Ascending aorta (tissue), 2 donors: ENCODE measurements at regions not wholly inside any gene's neighbourhood (a gene's known extent, or its start where the extent isn't known, plus 50 kb on each side); places are given as distances from the start of the nearest gene placed in this dataset.

ENCODE experiments used
- DNase-seq, 2 donors: peaks; one replicate each; pipeline ENCODE4 v3.0.0-alpha.2; 2019; ENCODE audit warnings: low spot score in 2 of 2
- H3K27ac ChIP-seq, 2 donors: fragments of 200-600 bp; sonication (generic); one replicate each; pipeline ENCODE4 v1.5.1; 2016 to 2017; ENCODE audit warnings: mild to moderate bottlenecking in 1 of 2
- H3K27me3 ChIP-seq: fragments of 200-600 bp; sonication (generic); one replicate; pipeline ENCODE4 v1.5.1; 2017
- H3K36me3 ChIP-seq, 2 donors: fragments of 200-600 bp; sonication (generic); one replicate each; pipeline ENCODE4 v1.5.1; 2016
- H3K4me1 ChIP-seq, 2 donors: fragments of 200-600 bp; sonication (generic); one replicate each; pipeline ENCODE4 v1.5.1; 2016 to 2017; ENCODE audit warnings: mild to moderate bottlenecking in 1 of 2
- H3K4me3 ChIP-seq, 2 donors: fragments of 200-600 bp; sonication (generic); one replicate each; pipeline ENCODE4 v1.5.1; 2016 to 2017; ENCODE audit warnings: mild to moderate bottlenecking in 1 of 2
- H3K9me3 ChIP-seq, 2 donors: fragments of 200-600 bp; sonication (generic); one replicate each; pipeline ENCODE4 v1.5.1; 2016
- CTCF ChIP-seq, 3 experiments: fragments of 200-600 bp in 2 of 3; fragments of 450-650 bp in 1 of 3; sonication (generic) in 2 of 3; IDR thresholded peaks; one replicate each; pipeline ENCODE4 v1.5.1; 2016 to 2019; ENCODE audit warnings: antibody characterized with exemption in 3 of 3, mild to moderate bottlenecking in 1 of 3, moderate library complexity in 1 of 3
- intact Hi-C: fragments of 100-400 bp; cut with DNase I; formaldehyde crosslinking; loops from one replicate; pipeline ENCODE4 v1.15.1; 2023

GRCh38 chr2:224141304-224141703, 102.2 kb upstream of the SERPINE2 start:
- Histone ChIP-seq H3K27me3 (no peaks in the 10 kb centered on the region), H3K27ac (no peak overlapping the region), H3K4me1 (peaks cover 0 to 4% of the 10 kb centered on the region in 2 donors), H3K36me3 (no peaks in the 10 kb centered on the region), H3K4me3 (no peak overlapping the region), H3K9me3 (no peaks in the 10 kb centered on the region)
- TF ChIP-seq CTCF (IDR thresholded peaks at IDR 0.05): no peak
- DNase-seq: no peak
- intact Hi-C loops: no loop called here

GRCh38 chr2:224137208-224137607, 98.1 kb upstream of the SERPINE2 start:
- intact Hi-C loops: no loop called here
- Histone ChIP-seq H3K36me3 (no peaks in the 10 kb centered on the region), H3K4me1 (no peaks in the 10 kb centered on the region), H3K27ac (no peak overlapping the region), H3K4me3 (no peak overlapping the region), H3K27me3 (no peaks in the 10 kb centered on the region), H3K9me3 (no peaks in the 10 kb centered on the region)
- no peak for TF ChIP-seq CTCF (IDR thresholded peaks at IDR 0.05)
- DNase-seq: no peak

GRCh38 chr2:224136396-224136795, 97.3 kb upstream of the SERPINE2 start:
- intact Hi-C loops: no loop called here
- TF ChIP-seq CTCF (IDR thresholded peaks at IDR 0.05): no peak
- H3K27me3 ChIP-seq: no peaks in the 10 kb centered on the region

GRCh38 chr2:224135881-224136280, 96.8 kb upstream of the SERPINE2 start:
- Histone ChIP-seq H3K27me3 (no peaks in the 10 kb centered on the region), H3K9me3 (no peaks in the 10 kb centered on the region), H3K4me3 (no peak overlapping the region), H3K27ac (no peak overlapping the region), H3K36me3 (no peaks in the 10 kb centered on the region), H3K4me1 (no peaks in the 10 kb centered on the region)
- no peak for DNase-seq
- no peak for TF ChIP-seq CTCF (IDR thresholded peaks at IDR 0.05)
- intact Hi-C loops: no loop called here

More at GRCh38 chr2:224136396-224136795, 97.3 kb upstream of the SERPINE2 start:
- Histone ChIP-seq H3K27ac (no peak overlapping the region), H3K9me3 (no peaks in the 10 kb centered on the region), H3K36me3 (no peaks in the 10 kb centered on the region), H3K4me3 (no peak overlapping the region), H3K4me1 (no peaks in the 10 kb centered on the region)
- no peak for DNase-seq

- TF ChIP-seq CTCF (IDR thresholded peaks at IDR 0.05): no peak
- Histone ChIP-seq H3K36me3 (no peaks in the 10 kb centered on the region), H3K4me1 (no peaks in the 10 kb centered on the region), H3K4me3 (no peak overlapping the region), H3K9me3 (no peaks in the 10 kb centered on the region), H3K27ac (no peak overlapping the region), H3K27me3 (no peaks in the 10 kb centered on the region)
- intact Hi-C loops: no loop called here
- DNase-seq: no peak
These were observed 95.1 kb upstream of the SERPINE2 start for GRCh38 chr2:224134003-224134734.

- Histone ChIP-seq H3K36me3 (no peaks in the 10 kb centered on the region), H3K4me3 (no peak overlapping the region), H3K27ac (no peak overlapping the region), H3K9me3 (no peaks in the 10 kb centered on the region), H3K4me1 (no peaks in the 10 kb centered on the region), H3K27me3 (no peaks in the 10 kb centered on the region)
- no peak for DNase-seq
- intact Hi-C loops: no loop called here
- TF ChIP-seq CTCF (IDR thresholded peaks at IDR 0.05): no peak
These were observed 94.3 kb upstream of the SERPINE2 start for GRCh38 chr2:224133387-224133786.
